CD4-positive, CD25-positive, alpha-beta regulatory T cell (primary cell): ENCODE measurements at regions not wholly inside any gene's neighbourhood (a gene's known extent, or its start where the extent isn't known, plus 50 kb on each side); places are given as distances from the start of the nearest gene placed in this dataset.

Source experiments
- ATAC-seq, 2 donors: fragments of 150-1000 bp; cut with Tn5 transposase; one replicate each; pipeline ENCODE4 v1.10.0; 2021; ENCODE audit warnings: low read depth in 2 of 2, moderate number of reproducible peaks in 2 of 2, moderate library complexity in 1 of 2
- DNase-seq, 3 donors: peaks; one replicate each; pipeline versions ENCODE4 v3.0.0 to v3.0.0-alpha.2; 2012 to 2022; ENCODE audit warnings: mixed read lengths in 1 of 3
- H3K27ac ChIP-seq: one replicate; pipeline ENCODE4 v1.7.0; 2013; ENCODE audit warnings: mild to moderate bottlenecking, low read length; ENCODE audit not compliant: insufficient read depth, poor library complexity, severe bottlenecking
- H3K27me3 ChIP-seq: one replicate; pipeline ENCODE4 v1.7.0; 2013; ENCODE audit warnings: low read length; ENCODE audit not compliant: control insufficient read depth, insufficient read depth
- H3K36me3 ChIP-seq: one replicate; pipeline ENCODE4 v1.7.0; 2013; ENCODE audit warnings: mild to moderate bottlenecking, low read length, moderate library complexity; ENCODE audit not compliant: control insufficient read depth, insufficient read depth
- H3K4me1 ChIP-seq: 2 replicates; pipeline ENCODE4 v1.7.0; 2013; ENCODE audit warnings: mild to moderate bottlenecking, low read length; ENCODE audit not compliant: insufficient read depth, control insufficient read depth, poor library complexity, severe bottlenecking
- H3K4me3 ChIP-seq: one replicate; pipeline ENCODE4 v1.7.0; 2013; ENCODE audit warnings: low read depth, mild to moderate bottlenecking, low read length, moderate library complexity
- H3K9me3 ChIP-seq, 2 experiments: 1 replicate in 1 of 2; 2 replicates in 1 of 2; pipeline ENCODE4 v1.7.0; 2013; ENCODE audit warnings: low read length in 2 of 2, mild to moderate bottlenecking in 1 of 2, moderate library complexity in 1 of 2; ENCODE audit not compliant: control insufficient read depth in 2 of 2
- H3K27ac Mint-ChIP-seq, 3 donors: one replicate each; pipeline ENCODE4 v1.8.0; 2020 to 2022; ENCODE audit warnings: mild to moderate bottlenecking in 3 of 3, mixed read lengths in 3 of 3, moderate library complexity in 2 of 3
- H3K27me3 Mint-ChIP-seq: one replicate; pipeline ENCODE4 v1.8.0; 2022; ENCODE audit warnings: mild to moderate bottlenecking, mixed read lengths
- H3K36me3 Mint-ChIP-seq: one replicate; pipeline ENCODE4 v1.8.0; 2020; ENCODE audit warnings: mixed read lengths
- H3K4me1 Mint-ChIP-seq, 4 donors: one replicate each; pipeline ENCODE4 v1.8.0; 2020 to 2022; ENCODE audit warnings: mixed read lengths in 4 of 4, mild to moderate bottlenecking in 1 of 4
- H3K4me3 Mint-ChIP-seq, 4 donors: one replicate each; pipeline ENCODE4 v1.8.0; 2020 to 2022; ENCODE audit warnings: mild to moderate bottlenecking in 4 of 4, mixed read lengths in 4 of 4, moderate library complexity in 3 of 4
- H3K9me3 Mint-ChIP-seq, 7 donors: one replicate each; pipeline ENCODE4 v1.8.0; 2020 to 2022; ENCODE audit warnings: mixed read lengths in 7 of 7, mild to moderate bottlenecking in 3 of 7, moderate library complexity in 2 of 7

- no peaks in the 10 kb centered on the region for H3K36me3 Mint-ChIP-seq
Measured at GRCh38 chr4:62196338-62196737, 996.2 kb downstream of the ADGRL3 start.

GRCh38 chr4:62194342-62194741 lies 994.2 kb downstream of the ADGRL3 start:
- H3K4me3 ChIP-seq: no peak overlapping the region
- Mint-ChIP-seq H3K27me3 (no peaks in the 10 kb centered on the region), H3K9me3 (peaks cover 4 to 12% (median 6%) of the 10 kb centered on the region in 7 donors), H3K36me3 (no peaks in the 10 kb centered on the region), H3K4me3 (no peak overlapping the region), H3K27ac (no peak overlapping the region), H3K4me1 (no peaks in the 10 kb centered on the region)
- no peak overlapping the region for H3K27ac ChIP-seq
- no peaks in the 10 kb centered on the region for H3K36me3 ChIP-seq
- DNase-seq (no peak), ATAC-seq (no peak)
- no peaks in the 10 kb centered on the region for H3K27me3 ChIP-seq
- H3K4me1 ChIP-seq: no peaks in the 10 kb centered on the region
- peaks cover 0 to 6% of the 10 kb centered on the region in 2 experiments for H3K9me3 ChIP-seq

More at GRCh38 chr4:62196338-62196737, 996.2 kb downstream of the ADGRL3 start:
- no peak for DNase-seq
- ATAC-seq: no peak
- Histone ChIP-seq H3K27ac (no peak overlapping the region), H3K4me3 (no peak overlapping the region), H3K36me3 (no peaks in the 10 kb centered on the region), H3K4me1 (no peaks in the 10 kb centered on the region), H3K9me3 (peaks cover 0 to 7% of the 10 kb centered on the region in 2 experiments), H3K27me3 (no peaks in the 10 kb centered on the region)
- H3K27me3 Mint-ChIP-seq: no peaks in the 10 kb centered on the region
- H3K4me1 Mint-ChIP-seq: no peaks in the 10 kb centered on the region
- peaks cover 0 to 16% (median 7%) of the 10 kb centered on the region in 7 donors for H3K9me3 Mint-ChIP-seq
- H3K27ac Mint-ChIP-seq: no peak overlapping the region
- no peak overlapping the region for H3K4me3 Mint-ChIP-seq

DNA sequence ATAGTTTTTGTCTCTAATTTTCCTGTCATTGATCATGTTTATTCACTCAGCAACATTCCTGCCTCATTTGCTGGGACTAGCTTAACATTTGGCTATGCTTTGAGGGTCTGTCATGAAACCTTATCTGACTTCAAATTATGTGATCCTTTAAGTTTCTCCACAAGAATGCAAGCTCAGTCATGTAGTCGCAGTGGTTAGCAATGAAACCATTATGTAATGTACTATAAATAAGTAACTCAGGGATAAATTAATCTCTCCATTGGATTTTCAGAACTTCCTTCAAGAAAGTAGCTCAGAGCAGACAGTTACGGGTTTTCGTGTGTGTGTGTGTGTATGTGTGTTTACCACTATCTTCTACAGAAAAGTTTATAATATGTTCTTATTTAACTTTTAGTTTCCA lies 993.6 kb downstream of the ADGRL3 start:
- no peaks in the 10 kb centered on the region for H3K36me3 ChIP-seq
- Mint-ChIP-seq H3K27ac (no peak overlapping the region), H3K4me1 (no peaks in the 10 kb centered on the region), H3K27me3 (no peaks in the 10 kb centered on the region), H3K4me3 (no peak overlapping the region), H3K9me3 (peaks cover 3 to 12% (median 6%) of the 10 kb centered on the region in 7 donors), H3K36me3 (no peaks in the 10 kb centered on the region)
- no peaks in the 10 kb centered on the region for H3K4me1 ChIP-seq
- H3K27me3 ChIP-seq: no peaks in the 10 kb centered on the region
- DNase-seq (no peak), ATAC-seq (no peak)
- H3K4me3 ChIP-seq: no peak overlapping the region
- no peaks in the 10 kb centered on the region for H3K9me3 ChIP-seq
- H3K27ac ChIP-seq: no peak overlapping the region

- no peaks in the 10 kb centered on the region for H3K4me1 ChIP-seq
- no peak for DNase-seq
- no peaks in the 10 kb centered on the region for H3K36me3 ChIP-seq
- Mint-ChIP-seq H3K4me3 (peak overlapping the region in 1 of 4 donors; percentile 71), H3K27me3 (no peaks in the 10 kb centered on the region), H3K9me3 (peaks cover 5 to 20% (median 8%) of the 10 kb centered on the region in 7 donors), H3K36me3 (no peaks in the 10 kb centered on the region), H3K4me1 (no peaks in the 10 kb centered on the region), H3K27ac (no peak overlapping the region)
- no peaks in the 10 kb centered on the region for H3K27me3 ChIP-seq
- no peak for ATAC-seq
- no peaks in the 10 kb centered on the region for H3K9me3 ChIP-seq
- H3K4me3 ChIP-seq: no peak overlapping the region
- no peak overlapping the region for H3K27ac ChIP-seq
Measured at GRCh38 chr4:62191451-62192240, 991.5 kb downstream of the ADGRL3 start.

- Mint-ChIP-seq H3K9me3 (peaks cover 0 to 19% (median 3%) of the 10 kb centered on the region in 7 donors), H3K36me3 (no peaks in the 10 kb centered on the region), H3K4me1 (no peaks in the 10 kb centered on the region), H3K27me3 (no peaks in the 10 kb centered on the region), H3K4me3 (no peak overlapping the region), H3K27ac (no peak overlapping the region)
- Histone ChIP-seq H3K4me3 (no peak overlapping the region), H3K4me1 (no peaks in the 10 kb centered on the region), H3K27ac (no peak overlapping the region), H3K9me3 (peaks cover 0 to 7% of the 10 kb centered on the region in 2 experiments), H3K27me3 (no peaks in the 10 kb centered on the region), H3K36me3 (no peaks in the 10 kb centered on the region)
- no peak for DNase-seq
- ATAC-seq: no peak
Measured at GRCh38 chr4:62170235-62170634, 970.1 kb downstream of the ADGRL3 start.

DNA sequence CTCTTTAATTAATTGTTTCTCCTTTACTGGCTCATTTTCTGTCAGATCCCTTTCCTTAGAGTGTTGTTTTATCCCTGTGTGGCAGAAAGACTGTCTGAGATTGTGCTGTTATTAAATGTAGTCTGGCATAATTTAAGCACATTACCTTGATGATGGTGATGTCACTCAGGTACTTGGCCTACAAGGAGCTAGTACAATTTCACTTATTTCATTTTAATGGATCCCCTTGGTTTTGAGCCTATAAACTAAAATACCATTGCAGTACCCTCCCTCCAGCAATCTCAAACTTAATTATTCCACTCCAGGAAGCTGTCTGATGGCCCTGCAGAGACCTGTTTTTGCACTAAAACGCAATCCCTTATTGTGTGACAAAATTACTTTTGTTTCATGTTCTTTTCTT lies 968.6 kb downstream of the ADGRL3 start:
- Histone ChIP-seq H3K4me3 (no peak overlapping the region), H3K27ac (no peak overlapping the region), H3K4me1 (no peaks in the 10 kb centered on the region), H3K9me3 (peaks cover 0 to 12% of the 10 kb centered on the region in 2 experiments), H3K36me3 (no peaks in the 10 kb centered on the region), H3K27me3 (no peaks in the 10 kb centered on the region)
- DNase-seq (no peak), ATAC-seq (no peak)
- no peak overlapping the region for H3K27ac Mint-ChIP-seq
- no peaks in the 10 kb centered on the region for H3K27me3 Mint-ChIP-seq
- no peaks in the 10 kb centered on the region for H3K36me3 Mint-ChIP-seq
- no peak overlapping the region for H3K4me3 Mint-ChIP-seq
- peaks cover 0 to 24% (median 3%) of the 10 kb centered on the region in 7 donors for H3K9me3 Mint-ChIP-seq
- no peaks in the 10 kb centered on the region for H3K4me1 Mint-ChIP-seq

DNA sequence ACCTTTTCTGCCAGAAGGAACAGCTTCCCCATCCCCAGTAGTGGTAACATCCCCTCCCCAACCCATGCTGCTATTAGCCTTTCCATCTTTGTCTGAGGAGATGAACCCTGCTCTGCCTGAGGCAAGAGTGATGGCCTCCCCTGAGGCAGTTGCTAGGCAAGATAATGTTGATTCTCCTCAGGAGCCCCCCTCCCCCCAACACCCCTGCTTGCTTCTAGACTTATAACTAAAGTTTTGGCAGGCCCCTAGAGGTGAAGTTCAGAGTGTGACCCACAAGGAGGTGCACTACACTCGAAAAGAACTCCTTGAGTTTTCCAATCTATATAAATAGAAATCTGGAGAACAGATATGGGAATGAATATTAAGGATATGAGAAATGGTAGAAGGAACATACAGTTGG lies 962.5 kb downstream of the ADGRL3 start:
- H3K9me3 ChIP-seq: peaks cover 3 to 10% of the 10 kb centered on the region in 2 experiments
- no peak overlapping the region for H3K4me3 ChIP-seq
- peaks cover 0 to 39% (median 4%) of the 10 kb centered on the region in 7 donors for H3K9me3 Mint-ChIP-seq
- no peak overlapping the region for H3K27ac Mint-ChIP-seq
- no peak for DNase-seq
- no peaks in the 10 kb centered on the region for H3K4me1 Mint-ChIP-seq
- H3K4me1 ChIP-seq: no peaks in the 10 kb centered on the region
- no peak overlapping the region for H3K27ac ChIP-seq
- no peaks in the 10 kb centered on the region for H3K27me3 ChIP-seq
- H3K4me3 Mint-ChIP-seq: no peak overlapping the region
- no peak for ATAC-seq
- no peaks in the 10 kb centered on the region for H3K36me3 Mint-ChIP-seq
- no peaks in the 10 kb centered on the region for H3K36me3 ChIP-seq
- no peaks in the 10 kb centered on the region for H3K27me3 Mint-ChIP-seq

GRCh38 chr4:62161446-62161845 lies 961.3 kb downstream of the ADGRL3 start:
- Histone ChIP-seq H3K27me3 (no peaks in the 10 kb centered on the region), H3K4me3 (no peak overlapping the region), H3K36me3 (no peaks in the 10 kb centered on the region), H3K4me1 (no peaks in the 10 kb centered on the region), H3K27ac (no peak overlapping the region), H3K9me3 (peaks cover 3 to 10% of the 10 kb centered on the region in 2 experiments)
- Mint-ChIP-seq H3K4me1 (no peaks in the 10 kb centered on the region), H3K27ac (no peak overlapping the region), H3K36me3 (no peaks in the 10 kb centered on the region), H3K9me3 (peaks cover 0 to 40% (median 4%) of the 10 kb centered on the region in 7 donors), H3K27me3 (no peaks in the 10 kb centered on the region), H3K4me3 (no peak overlapping the region)
- no peak for ATAC-seq
- DNase-seq: no peak
